HT1080 (cell line): ENCODE measurements at regions not wholly inside any gene's neighbourhood (a gene's known extent, or its start where the extent isn't known, plus 50 kb on each side); places are given as distances from the start of the nearest gene placed in this dataset.
"Not testable (repeated sequence)": the region's sequence is repeated elsewhere in the genome, so short reads cannot be mapped to it uniquely, and the experiment has no call there.

Experiments used
- DNase-seq: peaks from one replicate; pipeline ENCODE4 v3.0.0-alpha.2; 2015; ENCODE audit warnings: low read depth

- not testable (repeated sequence) for DNase-seq
Observed at GRCh38 chrX:39434671-39435070, 633.4 kb downstream of the MID1IP1 start.

- DNase-seq, result peak; percentile 1
Observed at GRCh38 chrX:39436538-39436937, 635.3 kb downstream of the MID1IP1 start.

- DNase-seq, result no peak
Observed at GRCh38 chrX:39437670-39438441, 636.6 kb downstream of the MID1IP1 start.

- no peak for DNase-seq
Observed at GRCh38 chrX:39438603-39439602, 637.6 kb downstream of the MID1IP1 start.

- no peak for DNase-seq
Observed at GRCh38 chrX:39439906-39440798, 638.9 kb downstream of the MID1IP1 start.

GRCh38 chrX:39440799-39441284, 639.6 kb downstream of the MID1IP1 start:
- DNase-seq, result no peak

- DNase-seq, result no peak
Observed at GRCh38 chrX:39442332-39442731, 641.1 kb downstream of the MID1IP1 start.

GRCh38 chrX:39443240-39443639, 642.0 kb downstream of the MID1IP1 start:
- DNase-seq, result peak; percentile 39

GRCh38 chrX:39445336-39445735, 644.1 kb downstream of the MID1IP1 start:
- no peak for DNase-seq

- no peak for DNase-seq
Observed at GRCh38 chrX:39449352-39449751, 648.1 kb downstream of the MID1IP1 start.

- no peak for DNase-seq
Observed at GRCh38 chrX:39450234-39450977, 647.4 kb downstream of the BCOR start.

GRCh38 chrX:39451046-39451445, 646.7 kb downstream of the BCOR start:
- no peak for DNase-seq

- DNase-seq, result no peak
Observed at GRCh38 chrX:39452401-39452800, 645.4 kb downstream of the BCOR start.

- DNase-seq, result no peak
Observed at GRCh38 chrX:39453889-39454621, 643.7 kb downstream of the BCOR start.

- DNase-seq, result no peak
Observed at GRCh38 chrX:39456894-39457604, 640.7 kb downstream of the BCOR start.

- DNase-seq, result no peak
Observed at GRCh38 chrX:39458779-39459178, 639.0 kb downstream of the BCOR start.

GRCh38 chrX:39459204-39459603, 638.6 kb downstream of the BCOR start:
- no peak for DNase-seq

- no peak for DNase-seq
Observed at GRCh38 chrX:39459952-39460351, 637.8 kb downstream of the BCOR start.

- DNase-seq, result no peak
Observed at GRCh38 chrX:39460499-39460898, 637.3 kb downstream of the BCOR start.
